Hematopoietic multipotent progenitor cell treated with erythropoietin and hydrocortisone succinate and interleukin-3 and kit ligand, for 6 days (in vitro differentiated cells): ENCODE measurements at regions not wholly inside any gene's neighbourhood (a gene's known extent, or its start where the extent isn't known, plus 50 kb on each side); places are given as distances from the start of the nearest gene placed in this dataset.
"Not testable (repeated sequence)": the region's sequence is repeated elsewhere in the genome, so short reads cannot be mapped to it uniquely, and the experiment has no call there.

Source experiments
- DNase-seq: peaks from one replicate; pipeline ENCODE4 v3.0.0-alpha.2; 2015

- no peak for DNase-seq
These were observed 128.9 kb downstream of the TMEM200A start for GRCh38 chr6:130494729-130495128.

GRCh38 chr6:130500693-130501092, 134.9 kb downstream of the TMEM200A start:
- DNase-seq, result no peak

GRCh38 chr6:130503146-130503545, 137.3 kb downstream of the TMEM200A start:
- peak; percentile 7 for DNase-seq

GRCh38 chr6:130505808-130506598, 140.2 kb downstream of the TMEM200A start:
- no peak for DNase-seq

- DNase-seq, result not testable (repeated sequence)
These were observed 141.3 kb downstream of the TMEM200A start for GRCh38 chr6:130507005-130507665.

- no peak for DNase-seq
These were observed 141.8 kb downstream of the TMEM200A start for GRCh38 chr6:130507666-130508028.

- peak; percentile 82 for DNase-seq
These were observed 148.0 kb downstream of the TMEM200A start for GRCh38 chr6:130513770-130514169.

- peak; percentile 5 for DNase-seq
These were observed 148.9 kb downstream of the TMEM200A start for GRCh38 chr6:130514712-130515111.

- DNase-seq, result no peak
These were observed 149.5 kb downstream of the TMEM200A start for GRCh38 chr6:130515306-130515705.

GRCh38 chr6:130516604-130517003, 150.8 kb downstream of the TMEM200A start:
- no peak for DNase-seq

GRCh38 chr6:130517444-130517931, 151.7 kb downstream of the TMEM200A start:
- no peak for DNase-seq

GRCh38 chr6:130518588-130518987, 152.8 kb downstream of the TMEM200A start:
- DNase-seq, result no peak

- no peak for DNase-seq
These were observed 154.4 kb downstream of the TMEM200A start for GRCh38 chr6:130520221-130520620.

GRCh38 chr6:130520801-130521200, 155.0 kb downstream of the TMEM200A start:
- no peak for DNase-seq

GRCh38 chr6:130524552-130524951, 158.7 kb downstream of the TMEM200A start:
- no peak for DNase-seq

- peak; percentile 30 for DNase-seq
These were observed 159.6 kb downstream of the TMEM200A start for GRCh38 chr6:130525408-130525807.

GRCh38 chr6:130526466-130526865, 160.6 kb downstream of the TMEM200A start:
- peak; percentile 40 for DNase-seq

GRCh38 chr6:130527173-130527572, 161.4 kb downstream of the TMEM200A start:
- DNase-seq, result no peak

GRCh38 chr6:130529569-130530149, 163.8 kb downstream of the TMEM200A start:
- DNase-seq, result no peak

- no peak for DNase-seq
These were observed 168.8 kb downstream of the TMEM200A start for GRCh38 chr6:130534627-130535026.

GRCh38 chr6:130535242-130535641, 169.4 kb downstream of the TMEM200A start:
- DNase-seq, result no peak

- DNase-seq, result no peak
These were observed 171.6 kb downstream of the TMEM200A start for GRCh38 chr6:130537447-130537846.

- no peak for DNase-seq
These were observed 181.9 kb downstream of the TMEM200A start for GRCh38 chr6:130547723-130548122.
